HEK293T (cell line): ENCODE measurements at regions not wholly inside any gene's neighbourhood (a gene's known extent, or its start where the extent isn't known, plus 50 kb on each side); places are given as distances from the start of the nearest gene placed in this dataset.

Experiments
- ARNT ChIP-seq: fragments of 450-650 bp; IDR thresholded peaks from 2 replicates; pipeline ENCODE4 v1.6.1; 2017; ENCODE audit warnings: mild to moderate bottlenecking
- BHLHE40 ChIP-seq: fragments of 450-650 bp; IDR thresholded peaks from 2 replicates; pipeline ENCODE4 v1.6.1; 2016; ENCODE audit warnings: mild to moderate bottlenecking, moderate library complexity, borderline replicate concordance
- FOXA1 ChIP-seq: fragments of 450-650 bp; IDR thresholded peaks from 2 replicates; pipeline ENCODE4 v1.6.1; 2016; ENCODE audit warnings: mild to moderate bottlenecking
- FOXM1 ChIP-seq: fragments of 450-650 bp; IDR thresholded peaks from 2 replicates; pipeline ENCODE4 v1.6.1; 2017; ENCODE audit warnings: mild to moderate bottlenecking, borderline replicate concordance

DNA sequence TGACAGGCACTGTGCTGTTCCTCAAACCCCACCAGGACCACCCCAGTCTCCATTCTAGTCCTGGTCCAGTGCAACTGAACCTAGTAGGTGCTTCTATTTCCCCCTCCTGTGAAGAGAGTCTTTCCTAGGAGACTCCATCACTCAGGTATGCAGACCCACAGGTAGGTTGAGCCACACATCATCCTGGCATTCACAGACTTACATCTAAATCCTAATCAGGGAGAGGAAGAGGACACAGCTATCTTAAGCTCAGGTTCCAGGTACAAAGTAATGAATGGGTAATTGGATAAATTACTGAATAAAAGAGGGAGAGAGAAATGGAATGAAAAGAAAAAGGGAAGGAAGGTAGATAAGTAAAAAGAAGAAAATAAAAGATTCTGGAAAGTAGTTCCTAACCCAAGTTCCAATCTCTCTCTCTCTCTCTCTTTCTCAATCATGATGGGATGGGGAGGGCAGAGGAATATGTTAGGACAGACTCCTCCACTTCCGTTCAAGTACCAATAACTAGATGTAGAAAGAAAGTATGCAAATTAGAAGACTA, 139.8 kb upstream of the NAMPT start:
- TF ChIP-seq ARNT = no peak
- TF ChIP-seq BHLHE40 = no peak
- TF ChIP-seq FOXM1 = no peak
- no peak for TF ChIP-seq FOXA1
